Testis (tissue), 2 donors: ENCODE measurements at regions not wholly inside any gene's neighbourhood (a gene's known extent, or its start where the extent isn't known, plus 50 kb on each side); places are given as distances from the start of the nearest gene placed in this dataset.

Source experiments
- DNase-seq: peaks from one replicate; pipeline ENCODE4 v3.0.0-alpha.2; 2019
- H3K27ac ChIP-seq, 2 donors: fragments of 200-600 bp; sonication (generic); one replicate each; pipeline ENCODE4 v1.5.1; 2019
- H3K27me3 ChIP-seq: fragments of 200-600 bp; sonication (generic); one replicate; pipeline ENCODE4 v1.5.1; 2019
- H3K36me3 ChIP-seq: fragments of 200-600 bp; sonication (generic); one replicate; pipeline ENCODE4 v1.5.1; 2017; ENCODE audit warnings: low read depth; ENCODE audit errors: missing control alignments
- H3K4me1 ChIP-seq: fragments of 200-600 bp; sonication (generic); one replicate; pipeline ENCODE4 v1.5.1; 2019
- H3K4me3 ChIP-seq, 2 donors: fragments of 200-600 bp; sonication (generic); one replicate each; pipeline ENCODE4 v1.5.1; 2017 to 2019
- H3K9me3 ChIP-seq: fragments of 200-600 bp; sonication (generic); one replicate; pipeline ENCODE4 v1.5.1; 2017
- CTCF ChIP-seq, 3 experiments: fragments of 450-650 bp in 2 of 3; fragments of 200-600 bp in 1 of 3; sonication (generic) in 1 of 3; IDR thresholded peaks; one replicate each; pipeline ENCODE4 v1.5.1; 2016 to 2019; ENCODE audit warnings: antibody characterized with exemption in 3 of 3, mild to moderate bottlenecking in 2 of 3, moderate library complexity in 1 of 3
- POLR2A ChIP-seq: fragments of 450-650 bp; IDR thresholded peaks from one replicate; pipeline ENCODE4 v1.6.1; 2017; ENCODE audit warnings: antibody characterized with exemption, mild to moderate bottlenecking, moderate library complexity
- WGBS, 2 donors: methylation state at CpG; one replicate each; pipeline ENCODE4 v1.1.5; 2018; 5-methylcytosine and 5-hydroxymethylcytosine counted together
- intact Hi-C: fragments of 100-400 bp; cut with DNase I; formaldehyde crosslinking; loops from one replicate; pipeline ENCODE4 v1.15.1; 2023; ENCODE audit warnings: low total_unique reads

- Histone ChIP-seq H3K27me3 (no peaks in the 10 kb centered on the region), H3K4me3 (no peak overlapping the region), H3K36me3 (no peaks in the 10 kb centered on the region), H3K4me1 (no peaks in the 10 kb centered on the region), H3K9me3 (no peaks in the 10 kb centered on the region), H3K27ac (no peak overlapping the region)
- no peak for DNase-seq
- TF ChIP-seq CTCF (IDR thresholded peaks at IDR 0.05) (no peak), POLR2A (no peak)
- intact Hi-C loops = no loop called here
- 62 to 74% methylated on average over 4 of the region's 4 CpGs for WGBS, 2 donors
These were observed 469.1 kb downstream of the DHX35 start for GRCh38 chr20:39431091-39431880.

- no peaks in the 10 kb centered on the region for H3K27me3 ChIP-seq
- peak; percentile 20 for DNase-seq
- WGBS, 2 donors = 44 to 45% methylated on average over 1 of the region's 1 CpG
- H3K4me3 ChIP-seq = no peak overlapping the region
- no peaks in the 10 kb centered on the region for H3K9me3 ChIP-seq
- intact Hi-C loops = loop anchor here (10.0 kb wide), 1 partner anchor 165 kb away; no protein-coding TSS in a partner anchor
- peak; percentile 8 to 39 (median 17) for TF ChIP-seq CTCF (IDR thresholded peaks at IDR 0.05)
- no peak for TF ChIP-seq POLR2A
- H3K4me1 ChIP-seq = no peaks in the 10 kb centered on the region
- no peaks in the 10 kb centered on the region for H3K36me3 ChIP-seq
- H3K27ac ChIP-seq = no peak overlapping the region
These were observed 467.6 kb downstream of the DHX35 start for GRCh38 chr20:39429726-39430125.

GRCh38 chr20:39424962-39425678 lies 463.0 kb downstream of the DHX35 start:
- Histone ChIP-seq H3K27me3 (no peaks in the 10 kb centered on the region), H3K27ac (no peak overlapping the region), H3K36me3 (no peaks in the 10 kb centered on the region), H3K9me3 (no peaks in the 10 kb centered on the region), H3K4me3 (no peak overlapping the region), H3K4me1 (no peaks in the 10 kb centered on the region)
- DNase-seq = no peak
- intact Hi-C loops = loop anchor here (10.0 kb wide), 1 partner anchor 160 kb away; no protein-coding TSS in a partner anchor
- WGBS, 2 donors = 83 to 86% methylated on average over 5 of the region's 5 CpGs
- TF ChIP-seq CTCF (IDR thresholded peaks at IDR 0.05) (no peak), POLR2A (no peak)

- no peaks in the 10 kb centered on the region for H3K4me1 ChIP-seq
- H3K36me3 ChIP-seq = no peaks in the 10 kb centered on the region
- intact Hi-C loops = loop anchor here (10.0 kb wide), 1 partner anchor 157 kb away; no protein-coding TSS in a partner anchor
- TF ChIP-seq CTCF (IDR thresholded peaks at IDR 0.05) (no peak), POLR2A (no peak)
- WGBS, 2 donors = 87 to 88% methylated on average over 5 of the region's 5 CpGs
- no peak for DNase-seq
- no peaks in the 10 kb centered on the region for H3K27me3 ChIP-seq
- no peak overlapping the region for H3K27ac ChIP-seq
- H3K4me3 ChIP-seq = no peak overlapping the region
- no peaks in the 10 kb centered on the region for H3K9me3 ChIP-seq
These were observed 459.5 kb downstream of the DHX35 start for GRCh38 chr20:39421571-39422105.
